ENCODE measurements at regions not wholly inside any gene's neighbourhood (a gene's known extent, or its start where the extent isn't known, plus 50 kb on each side); places are given as distances from the start of the nearest gene placed in this dataset.

DNA sequence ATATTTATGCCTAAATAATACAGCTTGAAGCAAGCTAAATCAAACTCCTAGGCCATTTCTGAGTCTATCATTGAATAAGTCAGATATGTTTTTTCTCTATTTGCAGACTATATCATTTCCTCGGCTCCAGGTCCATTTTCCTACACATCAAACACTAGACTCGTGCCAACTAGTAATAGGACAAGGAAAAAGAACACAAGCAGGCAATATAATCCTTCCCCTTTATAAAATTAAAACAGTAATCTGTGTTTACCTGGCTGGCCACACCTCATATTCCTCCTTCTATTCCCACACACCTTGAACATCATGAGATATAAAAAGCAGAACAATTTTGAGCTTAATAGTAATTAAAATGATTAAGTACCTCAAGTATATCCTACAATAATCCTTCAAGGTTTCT is 325.7 kb downstream of the TFEC start:
- no peaks in the 10 kb centered on the region for H3K36me3 Mint-ChIP-seq
- no peak overlapping the region for H3K27ac Mint-ChIP-seq
- Histone ChIP-seq H3F3A (ENCODE audit: low read depth) (no peaks in the 10 kb centered on the region), H3K4me1 (no peaks in the 10 kb centered on the region), H2AFZ (replicated peaks) (peak overlapping the region; percentile 6), H3K36me3 (no peaks in the 10 kb centered on the region), H3K9ac (no peak overlapping the region), H4K20me1 (ENCODE audit: low read depth) (no peaks in the 10 kb centered on the region), H3K27ac (no peak overlapping the region), H3K4me2 (no peak overlapping the region), H3K4me3 (no peak overlapping the region), H3K27me3 (no peaks in the 10 kb centered on the region), H3K9me3 (ENCODE audit: low read depth) (no peaks in the 10 kb centered on the region), H3K79me2 (ENCODE audit: low read depth) (no peaks in the 10 kb centered on the region)
- no peak overlapping the region for H3K4me3 Mint-ChIP-seq
- TF ChIP-seq EZH2phosphoT487 (IDR thresholded peaks at IDR 0.05): no peak
- TF ChIP-seq, protein P1, sequence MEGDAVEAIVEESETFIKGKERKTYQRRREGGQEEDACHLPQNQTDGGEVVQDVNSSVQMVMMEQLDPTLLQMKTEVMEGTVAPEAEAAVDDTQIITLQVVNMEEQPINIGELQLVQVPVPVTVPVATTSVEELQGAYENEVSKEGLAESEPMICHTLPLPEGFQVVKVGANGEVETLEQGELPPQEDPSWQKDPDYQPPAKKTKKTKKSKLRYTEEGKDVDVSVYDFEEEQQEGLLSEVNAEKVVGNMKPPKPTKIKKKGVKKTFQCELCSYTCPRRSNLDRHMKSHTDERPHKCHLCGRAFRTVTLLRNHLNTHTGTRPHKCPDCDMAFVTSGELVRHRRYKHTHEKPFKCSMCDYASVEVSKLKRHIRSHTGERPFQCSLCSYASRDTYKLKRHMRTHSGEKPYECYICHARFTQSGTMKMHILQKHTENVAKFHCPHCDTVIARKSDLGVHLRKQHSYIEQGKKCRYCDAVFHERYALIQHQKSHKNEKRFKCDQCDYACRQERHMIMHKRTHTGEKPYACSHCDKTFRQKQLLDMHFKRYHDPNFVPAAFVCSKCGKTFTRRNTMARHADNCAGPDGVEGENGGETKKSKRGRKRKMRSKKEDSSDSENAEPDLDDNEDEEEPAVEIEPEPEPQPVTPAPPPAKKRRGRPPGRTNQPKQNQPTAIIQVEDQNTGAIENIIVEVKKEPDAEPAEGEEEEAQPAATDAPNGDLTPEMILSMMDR (IDR thresholded peaks at IDR 0.05): no peak
- no peak for TF ChIP-seq EZH2 (IDR thresholded peaks at IDR 0.05)
- no peaks in the 10 kb centered on the region for H3K9me3 Mint-ChIP-seq
- peaks cover 8% of the 10 kb centered on the region for H3K4me1 Mint-ChIP-seq
- H3K27me3 Mint-ChIP-seq (ENCODE audit: insufficient read depth, low read depth): peaks cover 4% of the 10 kb centered on the region
- no peak for DNase-seq (ENCODE audit: low spot score)

DNA sequence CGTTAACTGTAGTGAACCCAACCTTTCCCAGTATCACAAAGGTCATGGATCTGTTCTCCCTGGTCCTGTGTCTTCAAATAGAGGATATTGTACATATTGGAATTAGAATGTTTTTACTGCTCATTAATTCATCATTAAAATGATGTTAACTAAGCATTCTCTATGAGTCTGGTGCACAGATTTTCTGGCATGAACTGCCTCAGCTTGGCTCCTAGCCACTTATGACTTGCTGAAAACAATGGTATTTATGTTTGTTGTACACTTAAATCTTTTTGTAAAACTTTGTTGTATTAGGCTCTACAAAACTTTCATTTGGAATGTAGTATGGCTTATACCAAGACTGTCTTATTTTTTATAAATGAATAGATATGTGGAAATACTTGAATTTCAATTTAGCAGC is 329.4 kb downstream of the TFEC start:
- Mint-ChIP-seq H3K36me3 (no peaks in the 10 kb centered on the region), H3K4me3 (no peak overlapping the region), H3K4me1 (no peaks in the 10 kb centered on the region), H3K27me3 (ENCODE audit: insufficient read depth, low read depth) (no peaks in the 10 kb centered on the region), H3K27ac (no peak overlapping the region), H3K9me3 (no peaks in the 10 kb centered on the region)
- H3K9ac ChIP-seq: no peak overlapping the region
- H3F3A ChIP-seq (ENCODE audit: low read depth): no peaks in the 10 kb centered on the region
- no peaks in the 10 kb centered on the region for H4K20me1 ChIP-seq (ENCODE audit: low read depth)
- no peak for DNase-seq (ENCODE audit: low spot score)
- TF ChIP-seq EZH2phosphoT487 (IDR thresholded peaks at IDR 0.05): no peak
- no peak for TF ChIP-seq EZH2 (IDR thresholded peaks at IDR 0.05)
- TF ChIP-seq, protein P1 (IDR thresholded peaks at IDR 0.05): no peak
- no peak overlapping the region for H2AFZ ChIP-seq (replicated peaks)
- H3K9me3 ChIP-seq (ENCODE audit: low read depth): no peaks in the 10 kb centered on the region
- H3K4me3 ChIP-seq: no peak overlapping the region
- H3K4me1 ChIP-seq: peaks cover 3% of the 10 kb centered on the region
- H3K27ac ChIP-seq: no peak overlapping the region
- no peak overlapping the region for H3K4me2 ChIP-seq
- H3K79me2 ChIP-seq (ENCODE audit: low read depth): no peaks in the 10 kb centered on the region
- H3K27me3 ChIP-seq: no peaks in the 10 kb centered on the region
- no peaks in the 10 kb centered on the region for H3K36me3 ChIP-seq

DNA sequence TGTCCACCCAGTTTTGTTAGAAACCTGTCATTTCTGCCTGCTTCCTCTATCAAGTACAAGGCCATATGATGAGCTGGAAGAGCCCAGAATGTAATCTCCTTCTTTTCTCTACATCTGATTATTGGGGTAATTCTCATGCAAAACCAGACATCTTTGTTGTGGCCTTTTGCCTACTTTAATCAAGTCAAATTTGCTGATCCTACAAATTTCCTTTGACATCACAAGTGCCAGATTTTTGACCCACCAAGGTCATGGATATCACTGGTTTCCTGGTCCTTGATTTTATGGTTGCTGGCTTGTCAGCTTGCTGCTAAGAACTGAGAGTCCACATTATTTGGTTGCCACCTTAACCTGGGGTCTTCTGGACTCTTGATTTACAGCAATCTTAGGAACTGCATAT is 336.1 kb downstream of the TFEC start:
- no peak for TF ChIP-seq EZH2 (IDR thresholded peaks at IDR 0.05)
- TF ChIP-seq, protein P1 (IDR thresholded peaks at IDR 0.05): no peak
- TF ChIP-seq EZH2phosphoT487 (IDR thresholded peaks at IDR 0.05): no peak
- Mint-ChIP-seq H3K36me3 (no peaks in the 10 kb centered on the region), H3K27ac (no peak overlapping the region), H3K4me3 (no peak overlapping the region), H3K9me3 (no peaks in the 10 kb centered on the region), H3K27me3 (ENCODE audit: insufficient read depth, low read depth) (no peaks in the 10 kb centered on the region), H3K4me1 (no peaks in the 10 kb centered on the region)
- Histone ChIP-seq H3K4me1 (peaks cover 6% of the 10 kb centered on the region), H3K4me3 (no peak overlapping the region), H3K4me2 (no peak overlapping the region), H3F3A (ENCODE audit: low read depth) (no peaks in the 10 kb centered on the region), H3K27ac (no peak overlapping the region), H4K20me1 (ENCODE audit: low read depth) (no peaks in the 10 kb centered on the region), H3K9me3 (ENCODE audit: low read depth) (no peaks in the 10 kb centered on the region), H3K79me2 (ENCODE audit: low read depth) (no peaks in the 10 kb centered on the region), H3K36me3 (no peaks in the 10 kb centered on the region), H2AFZ (replicated peaks) (no peak overlapping the region), H3K27me3 (no peaks in the 10 kb centered on the region), H3K9ac (no peak overlapping the region)
- no peak for DNase-seq (ENCODE audit: low spot score)

DNA sequence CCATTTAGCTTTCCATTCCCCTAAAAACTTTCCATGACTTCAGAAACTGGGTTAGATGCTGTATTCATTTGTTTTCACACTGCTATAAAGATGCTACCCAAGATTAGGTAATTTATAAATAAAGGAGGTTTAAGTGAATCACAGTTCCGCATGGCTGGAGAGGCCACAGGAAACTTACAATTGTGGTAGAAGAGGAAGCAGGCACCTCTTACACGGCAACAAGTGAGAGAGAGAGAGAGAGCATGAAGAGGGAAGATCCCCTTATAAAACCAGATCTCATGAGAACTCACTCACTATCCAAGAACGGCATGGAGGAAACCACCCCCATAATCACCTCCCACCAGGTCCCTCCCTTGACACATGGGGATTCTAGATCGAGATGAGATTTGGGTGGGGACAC is 336.8 kb downstream of the TFEC start:
- Histone ChIP-seq H3K27me3 (no peaks in the 10 kb centered on the region), H3K9me3 (ENCODE audit: low read depth) (no peaks in the 10 kb centered on the region), H3K4me2 (no peak overlapping the region), H3K27ac (no peak overlapping the region), H3K4me3 (no peak overlapping the region), H3K4me1 (peaks cover 6% of the 10 kb centered on the region), H3K79me2 (ENCODE audit: low read depth) (no peaks in the 10 kb centered on the region), H3K36me3 (no peaks in the 10 kb centered on the region), H3K9ac (no peak overlapping the region), H2AFZ (replicated peaks) (no peak overlapping the region), H3F3A (ENCODE audit: low read depth) (no peaks in the 10 kb centered on the region), H4K20me1 (ENCODE audit: low read depth) (no peaks in the 10 kb centered on the region)
- Mint-ChIP-seq H3K9me3 (no peaks in the 10 kb centered on the region), H3K4me3 (no peak overlapping the region), H3K27ac (no peak overlapping the region), H3K36me3 (no peaks in the 10 kb centered on the region), H3K4me1 (no peaks in the 10 kb centered on the region), H3K27me3 (ENCODE audit: insufficient read depth, low read depth) (no peaks in the 10 kb centered on the region)
- TF ChIP-seq EZH2phosphoT487 (IDR thresholded peaks at IDR 0.05) (no peak), EZH2 (IDR thresholded peaks at IDR 0.05) (no peak)
- TF ChIP-seq, protein P1 (IDR thresholded peaks at IDR 0.05): no peak
- DNase-seq (ENCODE audit: low spot score): no peak
